SK-N-SH treated with all-trans-retinoic acid at 6 μM for 48 hours (cell line): ENCODE measurements at regions not wholly inside any gene's neighbourhood (a gene's known extent, or its start where the extent isn't known, plus 50 kb on each side); places are given as distances from the start of the nearest gene placed in this dataset.

ENCODE experiments used
- ATAC-seq: fragments of 200-7000 bp; cut with Tn5 transposase; 3 replicates; pipeline ENCODE4 v1.9.1; 2020; ENCODE audit warnings: mild to moderate bottlenecking, moderate library complexity
- ARNTL ChIP-seq: fragments of 450-650 bp; formaldehyde crosslinking; IDR thresholded peaks from 2 replicates; pipeline ENCODE4 v1.5.0; 2020; ENCODE audit warnings: low read depth, mild to moderate bottlenecking, moderate library complexity, borderline replicate concordance
- BACH2 ChIP-seq: fragments of 250-450 bp; sonication (Bioruptor Pico); IDR thresholded peaks from 2 replicates; pipeline ENCODE4 v1.9.0; 2021; ENCODE audit warnings: mild to moderate bottlenecking, borderline replicate concordance
- CREB5 ChIP-seq: fragments of 250-450 bp; sonication (Bioruptor Pico); IDR thresholded peaks from 2 replicates; pipeline ENCODE4 v1.5.1; 2020; ENCODE audit warnings: low read depth, mild to moderate bottlenecking, moderate library complexity
- CSRNP3 ChIP-seq: fragments of 250-450 bp; sonication (Bioruptor Pico); IDR thresholded peaks from 2 replicates; pipeline ENCODE4 v1.5.1; 2021; ENCODE audit warnings: mild to moderate bottlenecking, moderate library complexity
- ESRRG ChIP-seq: fragments of 250-450 bp; sonication (Bioruptor Pico); IDR thresholded peaks from 2 replicates; pipeline ENCODE4 v1.6.1; 2021; ENCODE audit warnings: mild to moderate bottlenecking
- ISL1 ChIP-seq: fragments of 250-450 bp; sonication (Bioruptor Pico); IDR thresholded peaks from 2 replicates; pipeline ENCODE4 v2.1.2; 2022; ENCODE audit warnings: mild to moderate bottlenecking, moderate library complexity
- POU6F1 ChIP-seq: fragments of 250-450 bp; sonication (Bioruptor Pico); IDR thresholded peaks from 2 replicates; pipeline ENCODE4 v1.8.0; 2021; ENCODE audit warnings: low read depth, mild to moderate bottlenecking, moderate library complexity, borderline replicate concordance
- PPARA ChIP-seq: fragments of 250-450 bp; sonication (Bioruptor Pico); IDR thresholded peaks from 2 replicates; pipeline ENCODE4 v1.5.0; 2020; ENCODE audit warnings: mild to moderate bottlenecking, borderline replicate concordance
- RARB ChIP-seq: fragments of 250-450 bp; sonication (Bioruptor Pico); IDR thresholded peaks from 2 replicates; pipeline ENCODE4 v1.8.0; 2021; ENCODE audit warnings: mild to moderate bottlenecking, moderate library complexity
- TCF4 ChIP-seq: fragments of 250-450 bp; sonication (Bioruptor Pico); IDR thresholded peaks from 2 replicates; pipeline ENCODE4 v1.8.0; 2021; ENCODE audit warnings: mild to moderate bottlenecking, moderate library complexity, borderline replicate concordance
- TOX ChIP-seq: fragments of 250-450 bp; sonication (Bioruptor Pico); IDR thresholded peaks from 2 replicates; pipeline ENCODE4 v1.8.0; 2021; ENCODE audit warnings: mild to moderate bottlenecking, moderate library complexity, borderline replicate concordance
- TSHZ2 ChIP-seq: fragments of 250-450 bp; sonication (Bioruptor Pico); IDR thresholded peaks from 2 replicates; pipeline ENCODE4 v1.5.0; 2020; ENCODE audit warnings: mild to moderate bottlenecking, moderate library complexity
- ZC3H10 ChIP-seq: fragments of 250-450 bp; sonication (Bioruptor Pico); IDR thresholded peaks from 2 replicates; pipeline ENCODE4 v1.5.1; 2021; ENCODE audit warnings: mild to moderate bottlenecking, moderate library complexity
- ZFP3 ChIP-seq: fragments of 250-450 bp; sonication (Bioruptor Pico); IDR thresholded peaks from 2 replicates; pipeline ENCODE4 v1.5.0; 2020; ENCODE audit warnings: mild to moderate bottlenecking, moderate library complexity
- ZFP30 ChIP-seq: fragments of 450-650 bp; formaldehyde crosslinking; IDR thresholded peaks from 2 replicates; pipeline ENCODE4 v1.5.0; 2022; ENCODE audit warnings: mild to moderate bottlenecking, moderate library complexity
- ZNF565 ChIP-seq: fragments of 450-650 bp; formaldehyde crosslinking; conservative IDR thresholded peaks from 2 replicates; pipeline ENCODE4 v1.5.0; 2020; ENCODE audit warnings: low read depth, mild to moderate bottlenecking, moderate library complexity
- ZNF70 ChIP-seq: fragments of 450-650 bp; formaldehyde crosslinking; IDR thresholded peaks from 2 replicates; pipeline ENCODE4 v1.5.0; 2020; ENCODE audit warnings: mild to moderate bottlenecking, moderate library complexity
- ZNF8 ChIP-seq: fragments of 450-650 bp; formaldehyde crosslinking; IDR thresholded peaks from 2 replicates; pipeline ENCODE4 v1.5.0; 2020; ENCODE audit warnings: mild to moderate bottlenecking, moderate library complexity

GRCh38 chr10:1935912-1936311 lies 198.6 kb upstream of the ADARB2 start (continued):
- TF ChIP-seq BACH2 (CRISPR knock-in tag) (no peak), ESRRG (CRISPR knock-in tag) (no peak), CSRNP3 (CRISPR knock-in tag) (no peak), RARB (no peak), ZFP30 (CRISPR knock-in tag) (no peak), TCF4 (CRISPR knock-in tag) (no peak)

- no peak for ATAC-seq
- TF ChIP-seq ZC3H10 (CRISPR knock-in tag), result no peak
- TF ChIP-seq PPARA (CRISPR knock-in tag), result no peak
- no peak for TF ChIP-seq CSRNP3 (CRISPR knock-in tag)
- TF ChIP-seq TSHZ2 (CRISPR knock-in tag), result no peak
- no peak for TF ChIP-seq ARNTL (CRISPR knock-in tag)
- no peak for TF ChIP-seq TOX (CRISPR knock-in tag)
- TF ChIP-seq ZNF70 (CRISPR knock-in tag), result no peak
- no peak for TF ChIP-seq POU6F1 (CRISPR knock-in tag)
- no peak for TF ChIP-seq ZNF8 (CRISPR knock-in tag)
- TF ChIP-seq ZFP30 (CRISPR knock-in tag), result no peak
- TF ChIP-seq ZFP3, result no peak
- no peak for TF ChIP-seq ISL1 (CRISPR knock-in tag)
- TF ChIP-seq CREB5 (CRISPR knock-in tag), result no peak
- TF ChIP-seq ESRRG (CRISPR knock-in tag), result no peak
- no peak for TF ChIP-seq RARB
- TF ChIP-seq, all 23 proteins: peak for 0
These were observed 195.9 kb upstream of the ADARB2 start for GRCh38 chr10:1933215-1933614.

GRCh38 chr10:1932692-1933094 lies 195.4 kb upstream of the ADARB2 start:
- TF ChIP-seq ESRRG (CRISPR knock-in tag) (no peak), ZFP30 (CRISPR knock-in tag) (no peak), POU6F1 (CRISPR knock-in tag) (no peak), ARNTL (CRISPR knock-in tag) (no peak), TSHZ2 (CRISPR knock-in tag) (no peak), ZNF70 (CRISPR knock-in tag) (no peak), BACH2 (CRISPR knock-in tag) (no peak), ZNF565 (CRISPR knock-in tag) (no peak), ISL1 (CRISPR knock-in tag) (no peak), ZC3H10 (CRISPR knock-in tag) (no peak), CSRNP3 (CRISPR knock-in tag) (no peak), TCF4 (CRISPR knock-in tag) (no peak), RARB (no peak), TOX (CRISPR knock-in tag) (no peak)
- TF ChIP-seq, all 23 proteins: peak for 0
- ATAC-seq, result no peak
